HG02588 (cell line): ENCODE measurements at regions not wholly inside any gene's neighbourhood (a gene's known extent, or its start where the extent isn't known, plus 50 kb on each side); places are given as distances from the start of the nearest gene placed in this dataset.
"Not testable (repeated sequence)": the region's sequence is repeated elsewhere in the genome, so short reads cannot be mapped to it uniquely, and the experiment has no call there.

Source experiments
- ATAC-seq: cut with Tn5 transposase; IDR thresholded peaks from one replicate; pipeline ENCODE4 v1.9.1; 2021; ENCODE audit warnings: mild to moderate bottlenecking, moderate library complexity; ENCODE audit not compliant: unreplicated experiment

DNA sequence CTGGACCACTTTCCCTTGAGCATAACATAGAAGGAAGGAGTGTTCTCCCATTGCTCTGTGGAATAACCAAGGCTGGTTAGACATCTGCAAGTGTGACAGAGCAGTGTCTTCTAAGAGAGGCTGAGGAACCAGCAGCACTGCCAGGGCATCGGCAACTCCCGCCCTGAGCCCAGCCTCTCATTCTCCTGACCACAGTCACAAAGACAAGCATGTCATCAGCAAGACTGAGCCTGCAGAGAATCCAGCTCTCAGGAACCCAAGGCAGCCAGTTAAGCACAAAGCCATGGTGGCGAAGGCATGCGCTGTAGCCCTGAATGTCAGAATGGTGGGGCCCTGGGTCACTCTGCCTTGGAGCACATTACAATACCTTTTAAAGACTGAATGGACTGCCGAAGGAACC is 253.9 kb downstream of the AGTPBP1 start:
- ATAC-seq = no peak

GRCh38 chr9:85484235-85484634 is 257.5 kb downstream of the AGTPBP1 start:
- no peak for ATAC-seq

GRCh38 chr9:85483208-85483607 is 258.5 kb downstream of the AGTPBP1 start:
- ATAC-seq = no peak

- no peak for ATAC-seq
These were observed 262.4 kb downstream of the AGTPBP1 start for GRCh38 chr9:85479305-85479704.

- ATAC-seq = no peak
These were observed 262.9 kb downstream of the AGTPBP1 start for GRCh38 chr9:85478847-85479246.

DNA sequence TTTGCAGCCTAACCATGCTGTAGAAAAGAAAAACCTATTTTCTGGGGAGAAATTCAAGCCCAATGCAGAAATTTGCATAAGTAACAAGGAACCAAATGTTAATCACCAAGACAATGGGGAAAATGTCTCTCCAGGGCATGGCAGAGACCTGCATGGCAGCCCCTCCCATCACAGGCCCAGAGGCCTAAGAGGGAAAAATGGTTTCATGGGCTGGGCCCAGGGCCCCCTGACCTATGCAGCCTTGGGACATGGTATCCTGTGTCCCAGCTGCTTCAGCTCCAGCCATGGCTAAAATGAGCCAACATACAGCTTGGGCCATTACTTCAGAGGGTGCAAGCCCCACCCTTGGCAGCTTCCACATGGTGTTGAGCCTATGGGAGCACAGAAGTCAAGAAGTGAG is 266.9 kb downstream of the AGTPBP1 start:
- ATAC-seq = not testable (repeated sequence)

GRCh38 chr9:85471791-85472190 is 270.0 kb downstream of the AGTPBP1 start:
- ATAC-seq = no peak

- no peak for ATAC-seq
These were observed 272.7 kb downstream of the AGTPBP1 start for GRCh38 chr9:85469041-85469440.

DNA sequence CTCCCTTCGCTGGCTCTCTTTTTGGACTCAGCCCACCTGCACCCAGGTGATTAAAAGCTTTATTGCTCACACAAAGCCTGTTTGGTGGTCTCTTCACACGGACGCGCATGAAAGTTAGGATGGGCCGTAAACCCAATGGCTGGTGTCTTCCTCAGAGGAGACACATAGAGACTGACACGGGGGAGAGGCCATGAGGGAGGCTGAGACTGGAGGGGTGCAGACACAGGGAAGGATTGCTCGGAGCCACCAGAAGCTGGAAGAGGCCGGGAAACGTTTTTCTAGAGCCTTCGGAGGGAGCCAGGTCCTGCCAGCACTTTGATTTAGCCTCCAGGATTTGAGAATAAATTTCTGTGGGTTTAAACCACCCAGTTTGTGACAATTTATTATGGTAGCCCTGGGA is 274.9 kb downstream of the AGTPBP1 start:
- ATAC-seq = no peak

DNA sequence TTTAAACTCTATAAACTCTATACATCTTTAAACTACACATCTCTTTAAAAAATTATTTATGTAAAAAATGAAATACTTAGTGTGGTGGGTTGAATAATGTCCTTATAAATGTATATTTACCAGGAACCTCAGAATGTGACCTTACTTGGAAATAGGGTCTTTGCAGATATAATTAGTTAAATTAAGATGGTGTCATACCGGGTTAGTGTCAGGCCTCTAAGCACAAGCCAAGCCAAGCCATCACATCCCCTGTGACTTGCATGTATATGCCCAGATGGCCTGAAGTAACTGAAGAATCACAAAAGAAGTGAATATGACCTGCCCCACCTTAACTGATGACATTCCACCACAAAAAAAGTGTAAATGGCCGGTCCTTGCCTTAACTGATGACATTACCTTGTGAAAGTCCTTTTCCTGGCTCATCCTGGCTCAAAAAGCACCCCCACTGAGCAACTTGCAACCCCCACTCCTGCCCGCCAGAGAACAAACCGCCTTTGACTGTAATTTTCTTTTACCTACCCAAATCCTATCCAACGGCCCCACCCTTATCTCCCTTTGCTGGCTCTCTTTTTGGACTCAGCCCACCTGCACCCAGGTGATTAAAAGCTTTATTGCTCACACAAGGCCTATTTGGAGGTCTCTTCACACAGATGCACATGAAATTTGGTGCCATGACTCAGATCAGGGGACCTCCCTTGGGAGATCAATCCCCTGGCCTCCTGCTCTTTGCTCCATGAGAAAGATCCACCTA is 283.5 kb downstream of the AGTPBP1 start:
- not testable (repeated sequence) for ATAC-seq

DNA sequence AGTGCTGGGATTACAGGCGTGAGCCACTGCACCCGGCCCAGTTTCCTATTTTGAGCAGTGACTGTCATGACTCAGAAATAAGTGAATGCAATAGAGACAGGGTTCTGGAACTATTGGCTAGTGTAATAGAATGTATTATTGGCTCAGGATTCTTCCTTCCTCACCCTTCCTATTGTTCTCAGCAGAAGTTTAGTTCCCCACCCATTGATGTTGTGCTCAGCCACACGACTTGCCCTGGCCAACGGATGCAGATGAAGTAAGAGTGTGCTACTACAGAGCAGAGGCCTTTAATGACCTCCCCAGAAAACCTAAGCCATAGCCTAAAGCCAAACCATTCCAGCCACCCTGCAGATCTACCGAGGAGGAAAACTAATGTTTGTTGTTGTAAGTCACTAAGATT is 287.9 kb downstream of the AGTPBP1 start:
- no peak for ATAC-seq

GRCh38 chr9:85452841-85453240 is 288.9 kb downstream of the AGTPBP1 start:
- ATAC-seq = no peak

GRCh38 chr9:85451680-85452079 is 290.1 kb downstream of the AGTPBP1 start:
- no peak for ATAC-seq

DNA sequence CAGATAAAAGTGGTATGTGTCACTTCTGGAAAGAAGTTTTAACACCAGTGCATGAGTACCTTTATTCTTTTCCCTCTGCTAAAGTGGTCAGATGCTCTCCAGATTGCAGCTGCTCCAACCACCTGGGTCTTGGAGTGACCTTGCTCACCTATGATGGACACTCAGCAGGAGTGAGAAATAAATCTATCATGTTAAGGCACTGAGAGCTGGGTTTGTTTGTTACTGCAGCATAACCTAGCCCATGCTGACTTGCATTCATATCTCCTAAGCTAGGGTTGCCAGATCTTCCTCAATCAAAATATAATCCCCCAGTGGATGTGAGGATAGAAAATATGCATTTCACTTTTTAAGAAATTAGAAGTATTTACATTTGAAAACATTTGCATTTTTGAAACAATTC is 295.9 kb downstream of the AGTPBP1 start:
- ATAC-seq = no peak

- no peak for ATAC-seq
These were observed 297.5 kb downstream of the AGTPBP1 start for GRCh38 chr9:85444243-85444642.

GRCh38 chr9:85443190-85443598 is 298.6 kb downstream of the AGTPBP1 start:
- ATAC-seq = peak; percentile 64

DNA sequence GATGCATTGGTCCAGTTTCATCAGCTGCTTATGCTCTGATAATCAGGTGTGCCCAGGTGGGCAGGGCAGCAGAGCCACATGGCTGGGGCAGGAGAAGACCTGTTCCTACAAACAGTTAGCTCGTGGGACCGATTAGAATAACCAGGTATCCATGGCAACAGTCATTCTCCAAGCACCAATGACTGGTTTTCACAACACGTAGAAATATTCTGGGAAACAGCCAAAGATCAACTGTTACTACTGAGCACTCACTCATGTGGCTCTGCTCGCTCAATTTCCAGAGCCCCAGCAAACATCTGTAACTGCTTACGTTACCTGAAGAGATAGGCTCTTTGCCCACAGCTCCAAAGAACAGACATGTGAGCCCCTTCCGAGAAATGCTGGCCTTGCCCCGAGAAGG is 302.0 kb downstream of the AGTPBP1 start:
- ATAC-seq = no peak

DNA sequence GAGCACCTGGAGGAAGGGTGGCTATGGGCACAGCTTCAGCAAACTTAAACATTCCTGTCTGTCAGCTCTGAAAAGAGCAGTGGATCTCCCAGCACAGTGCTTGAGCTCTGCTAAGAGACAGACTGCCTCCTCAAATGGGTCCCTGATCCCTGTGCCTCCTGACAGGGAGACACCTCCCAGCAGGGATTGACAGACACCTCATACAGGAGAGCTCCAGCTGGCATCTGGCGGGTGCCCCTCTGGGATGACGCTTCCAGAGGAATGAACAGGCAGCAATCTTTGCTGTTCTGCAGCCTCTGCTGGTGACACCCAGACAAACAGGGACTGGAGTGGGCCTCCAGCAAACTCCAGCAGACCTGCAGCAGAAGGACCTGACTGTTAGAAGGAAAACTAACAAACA is 307.8 kb downstream of the AGTPBP1 start:
- ATAC-seq = not testable (repeated sequence)

GRCh38 chr9:85433551-85433950 is 308.2 kb downstream of the AGTPBP1 start:
- ATAC-seq = not testable (repeated sequence)

DNA sequence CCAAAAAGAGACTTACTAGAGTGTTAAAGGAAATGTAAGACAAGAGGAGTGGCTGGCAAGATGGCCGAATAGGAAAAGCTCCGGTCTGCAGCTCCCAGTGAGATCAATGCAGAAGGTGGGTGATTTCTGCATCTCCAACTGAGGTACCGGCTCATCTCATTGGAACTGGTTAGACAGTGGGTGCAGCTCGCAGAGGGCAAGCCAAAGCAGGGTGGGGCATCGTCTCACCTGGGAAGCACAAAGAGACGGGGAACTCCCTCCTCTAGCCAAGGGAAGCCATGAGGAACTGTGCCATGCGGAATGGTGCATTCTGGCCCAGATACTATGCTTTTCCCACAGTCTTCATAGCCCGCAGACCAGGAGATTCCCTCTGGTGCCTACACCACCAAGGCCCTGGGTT is 308.7 kb downstream of the AGTPBP1 start:
- ATAC-seq = no peak

- ATAC-seq = peak; percentile 57
These were observed 309.2 kb downstream of the AGTPBP1 start for GRCh38 chr9:85432599-85432998.

- ATAC-seq = no peak
These were observed 310.2 kb downstream of the AGTPBP1 start for GRCh38 chr9:85431339-85432102.
